ENCODE measurements at regions not wholly inside any gene's neighbourhood (a gene's known extent, or its start where the extent isn't known, plus 50 kb on each side); places are given as distances from the start of the nearest gene placed in this dataset.
"Not testable (repeated sequence)": the region's sequence is repeated elsewhere in the genome, so short reads cannot be mapped to it uniquely, and the experiment has no call there.

DNA sequence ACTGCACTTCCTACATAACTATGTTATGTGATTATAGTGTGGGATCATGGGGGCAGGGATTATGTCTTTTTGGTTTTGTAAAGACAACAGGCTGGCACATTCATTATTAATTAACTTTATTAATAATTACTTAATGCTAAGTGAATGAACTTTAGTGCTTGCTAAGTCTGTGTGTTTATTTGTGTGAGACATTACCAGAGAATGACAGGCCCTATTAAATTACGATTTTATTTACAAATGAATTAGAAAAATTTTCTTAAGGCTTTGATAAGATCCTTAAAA lies 100.9 kb downstream of the CD83 start:
- DNase-seq, result no peak

- no peak for DNase-seq
Observed at GRCh38 chr6:14221564-14222279, 104.2 kb downstream of the CD83 start.

- DNase-seq, result no peak
Observed at GRCh38 chr6:14222956-14223355, 105.4 kb downstream of the CD83 start.

- DNase-seq, result no peak
Observed at GRCh38 chr6:14224359-14225103, 107.0 kb downstream of the CD83 start.

DNA sequence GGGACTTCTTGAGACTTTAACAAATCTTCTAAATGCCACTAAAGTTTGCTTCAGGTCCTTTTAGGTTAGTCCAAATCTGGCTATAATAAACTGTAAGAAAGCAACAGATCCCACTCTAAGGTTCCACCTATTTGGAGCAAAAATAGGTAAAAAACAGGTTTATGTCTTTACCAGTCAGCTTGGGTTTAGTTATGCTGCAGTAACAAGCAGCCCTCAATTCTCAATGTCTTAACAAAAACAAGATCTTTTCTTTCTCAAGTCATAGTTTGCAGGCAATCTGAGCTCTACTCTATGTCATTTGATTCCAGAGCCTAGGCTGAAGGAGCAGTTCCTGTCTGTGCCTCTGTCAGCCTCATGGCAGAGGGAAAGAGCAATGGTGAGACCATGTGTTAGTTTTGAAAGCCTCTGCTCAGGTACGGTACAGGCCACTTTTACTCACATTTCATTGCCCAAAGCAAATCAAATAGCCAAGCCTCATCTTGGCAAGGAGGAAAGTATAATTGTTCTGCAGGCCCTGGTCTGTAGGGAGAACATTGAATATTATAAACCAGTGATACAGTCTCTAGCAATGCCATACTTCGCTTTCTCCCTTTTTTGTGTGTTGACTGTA lies 108.6 kb downstream of the CD83 start:
- no peak for DNase-seq

- peak; percentile 81 for DNase-seq
Observed at GRCh38 chr6:14228571-14228970, 111.0 kb downstream of the CD83 start.

- DNase-seq, result no peak
Observed at GRCh38 chr6:14231071-14231483, 113.5 kb downstream of the CD83 start.

- DNase-seq, result peak; percentile 42
Observed at GRCh38 chr6:14231501-14232280, 114.1 kb downstream of the CD83 start.

GRCh38 chr6:14232889-14233288 lies 115.3 kb downstream of the CD83 start:
- DNase-seq, result no peak

DNA sequence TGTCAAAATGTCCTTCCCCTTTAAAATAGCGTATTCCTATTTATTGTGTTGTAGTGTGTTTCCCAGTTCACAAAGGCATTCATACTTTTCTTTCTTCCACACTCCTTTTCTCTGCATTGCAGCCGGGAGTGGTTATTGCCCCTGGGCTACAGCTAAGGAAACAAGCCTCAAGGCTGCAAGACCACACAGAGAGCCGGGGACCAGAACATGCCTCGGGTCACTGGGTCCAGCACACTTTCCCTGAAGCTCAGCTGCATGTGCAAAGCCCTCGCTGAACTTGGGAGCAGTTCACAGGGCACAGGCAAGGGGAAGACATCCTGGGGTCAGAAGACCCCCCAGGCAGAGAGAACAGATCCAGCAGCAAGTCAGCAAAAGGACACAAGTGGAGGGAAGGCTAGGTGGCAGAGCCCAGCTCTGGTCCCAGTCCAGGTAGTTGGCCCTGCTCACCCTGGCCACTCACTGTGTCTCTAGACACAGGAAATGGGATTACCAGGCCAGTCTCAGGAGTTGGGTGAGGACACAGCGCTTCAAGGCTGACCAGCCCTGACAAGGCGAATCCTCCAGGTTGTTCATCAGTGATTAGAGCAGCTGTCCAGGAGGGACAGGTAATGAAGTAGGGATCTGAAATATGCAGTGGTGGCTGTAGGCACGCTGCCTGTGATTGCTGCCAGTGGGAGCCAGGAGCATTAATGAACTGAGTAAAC lies 118.2 kb downstream of the CD83 start:
- no peak for DNase-seq

GRCh38 chr6:14239097-14239496 lies 121.5 kb downstream of the CD83 start:
- DNase-seq, result no peak

DNA sequence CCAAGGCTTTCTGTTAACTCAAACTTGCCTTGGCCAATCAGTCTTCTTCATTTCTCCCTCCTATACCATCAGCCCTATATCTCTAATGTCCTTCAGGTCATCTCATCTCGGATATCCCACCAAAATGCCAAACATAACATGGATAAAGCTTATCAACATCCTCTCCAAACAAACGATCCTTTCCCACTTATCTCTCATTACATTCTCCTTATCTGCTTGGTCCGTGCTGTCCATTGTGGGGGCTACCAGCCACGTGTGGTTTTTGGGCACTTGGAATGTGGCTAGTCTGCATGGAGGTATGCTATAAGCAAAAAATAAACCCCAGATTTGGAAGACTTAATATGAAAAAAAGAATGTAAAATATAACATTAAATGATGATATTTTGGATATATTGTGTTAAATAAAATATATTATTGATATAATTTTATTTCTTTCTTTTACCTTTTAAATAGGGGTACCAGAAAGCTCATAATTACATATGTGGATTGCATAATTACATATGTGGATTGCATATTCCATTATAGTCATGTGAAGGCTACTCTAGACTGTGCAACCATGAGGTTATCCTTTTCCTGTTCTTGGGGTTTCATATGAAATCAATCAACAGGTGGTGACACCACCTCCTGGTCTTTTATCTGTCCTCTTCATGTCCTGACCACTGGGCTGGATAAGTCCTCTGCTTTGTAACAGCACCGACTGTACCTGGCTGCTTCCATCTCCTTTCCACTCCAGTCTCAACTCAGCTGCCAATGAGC lies 123.0 kb downstream of the CD83 start:
- DNase-seq, result no peak

GRCh38 chr6:14241255-14242070 lies 123.9 kb downstream of the CD83 start:
- DNase-seq, result no peak

- not testable (repeated sequence) for DNase-seq
Observed at GRCh38 chr6:14242912-14243311, 125.3 kb downstream of the CD83 start.

GRCh38 chr6:14243597-14243996 lies 126.0 kb downstream of the CD83 start:
- DNase-seq, result no peak

- no peak for DNase-seq
Observed at GRCh38 chr6:14246876-14247275, 129.3 kb downstream of the CD83 start.

DNA sequence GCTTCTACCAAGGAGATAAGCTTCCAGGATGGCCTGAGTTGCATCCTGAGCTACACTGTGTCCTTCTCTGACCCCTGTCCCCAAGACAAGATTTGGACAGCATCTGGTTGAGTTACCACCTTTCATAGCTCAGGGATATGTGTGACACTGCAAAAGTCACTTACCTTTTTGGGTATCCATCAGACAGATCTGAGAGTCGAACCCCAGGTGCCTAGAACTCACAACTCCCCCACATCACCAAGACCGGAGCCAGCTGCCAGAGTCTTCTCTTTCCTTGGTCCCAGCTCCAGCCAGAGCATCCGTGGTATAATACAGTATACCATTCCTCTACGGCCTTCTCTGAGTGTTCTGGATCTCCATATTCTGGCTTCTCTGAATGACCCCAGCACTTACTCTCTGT lies 133.0 kb downstream of the CD83 start:
- DNase-seq, result no peak

GRCh38 chr6:14252271-14252850 lies 134.8 kb downstream of the CD83 start:
- no peak for DNase-seq

DNA sequence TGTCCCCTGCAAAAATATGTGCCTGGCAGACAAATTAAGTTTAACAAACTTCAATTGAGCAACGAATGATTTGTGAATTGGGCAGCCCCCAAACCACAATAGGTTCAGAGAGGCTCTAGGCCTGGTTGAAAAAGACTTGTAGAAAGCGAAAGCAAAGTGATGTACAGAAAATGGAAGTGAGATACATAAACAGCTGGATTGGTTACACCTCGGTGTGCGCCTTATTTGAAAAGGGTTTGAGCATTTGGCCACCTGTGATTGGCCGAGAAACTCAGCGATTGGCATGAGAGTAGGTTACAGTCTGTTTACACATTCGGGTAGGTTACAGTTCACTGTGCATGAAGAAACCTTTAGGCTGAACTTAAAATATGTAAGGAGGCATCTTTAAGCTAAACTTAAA lies 136.9 kb downstream of the CD83 start:
- DNase-seq, result no peak

GRCh38 chr6:14255916-14256315 lies 138.3 kb downstream of the CD83 start:
- DNase-seq, result no peak

GRCh38 chr6:14258117-14258516 lies 140.5 kb downstream of the CD83 start:
- peak; percentile 9 for DNase-seq

Measured in fibroblast of upper back skin (primary cell).